Karpas-422 (cell line): ENCODE measurements at regions not wholly inside any gene's neighbourhood (a gene's known extent, or its start where the extent isn't known, plus 50 kb on each side); places are given as distances from the start of the nearest gene placed in this dataset.
"Not testable (repeated sequence)": the region's sequence is repeated elsewhere in the genome, so short reads cannot be mapped to it uniquely, and the experiment has no call there.

Source experiments
- DNase-seq: peaks from one replicate; pipeline ENCODE4 v3.0.0-alpha.2; 2015
- H2AFZ ChIP-seq: fragments of 200-600 bp; sonication (generic); 2 replicates; pipeline ENCODE4 v1.6.1; 2014; ENCODE audit warnings: antibody characterized with exemption, low read length, mixed read lengths
- H3K27ac ChIP-seq: fragments of 200-600 bp; sonication (generic); 2 replicates; pipeline ENCODE4 v1.5.1; 2014; ENCODE audit warnings: mild to moderate bottlenecking, low read length, moderate library complexity
- H3K27me3 ChIP-seq: fragments of 200-600 bp; sonication (generic); 2 replicates; pipeline ENCODE4 v1.6.1; 2014; ENCODE audit warnings: low read length, mixed read lengths
- H3K36me3 ChIP-seq: fragments of 200-600 bp; sonication (generic); 2 replicates; pipeline ENCODE4 v1.6.1; 2014; ENCODE audit warnings: low read length, mixed read lengths; ENCODE audit not compliant: insufficient read depth
- H3K4me1 ChIP-seq: fragments of 200-600 bp; sonication (generic); 2 replicates; pipeline ENCODE4 v1.6.1; 2014; ENCODE audit warnings: mild to moderate bottlenecking, low read length, mixed read lengths
- H3K4me2 ChIP-seq: fragments of 200-600 bp; sonication (generic); 2 replicates; pipeline ENCODE4 v1.6.1; 2014; ENCODE audit warnings: low read length, low read depth, mild to moderate bottlenecking; ENCODE audit not compliant: poor library complexity, severe bottlenecking
- H3K4me3 ChIP-seq: fragments of 200-600 bp; sonication (generic); 2 replicates; pipeline ENCODE4 v1.5.1; 2014; ENCODE audit warnings: mild to moderate bottlenecking, antibody characterized with exemption, low read length, mixed read lengths
- H3K79me2 ChIP-seq: fragments of 200-600 bp; sonication (generic); 2 replicates; pipeline ENCODE4 v1.6.1; 2014; ENCODE audit warnings: mild to moderate bottlenecking, low read length, mixed read lengths
- H3K9ac ChIP-seq: fragments of 200-600 bp; sonication (generic); 2 replicates; pipeline ENCODE4 v1.6.0; 2014; ENCODE audit warnings: low read length
- H3K9me2 ChIP-seq: fragments of 200-600 bp; sonication (generic), shearing (Covaris generic); replicated peaks from 2 replicates; pipeline ENCODE4 v1.6.0; 2014; ENCODE audit warnings: mild to moderate bottlenecking, low read length, moderate library complexity; ENCODE audit not compliant: insufficient read depth
- H3K9me3 ChIP-seq: fragments of 300-700, 200-600 bp; sonication (generic); 2 replicates; pipeline ENCODE4 v1.6.1; 2014; ENCODE audit warnings: low read length, mixed read lengths
- H4K20me1 ChIP-seq: fragments of 200-600 bp; sonication (generic); 2 replicates; pipeline ENCODE4 v1.6.1; 2014; ENCODE audit warnings: mild to moderate bottlenecking, antibody characterized with exemption, low read length, low read depth; ENCODE audit not compliant: insufficient read depth

DNA sequence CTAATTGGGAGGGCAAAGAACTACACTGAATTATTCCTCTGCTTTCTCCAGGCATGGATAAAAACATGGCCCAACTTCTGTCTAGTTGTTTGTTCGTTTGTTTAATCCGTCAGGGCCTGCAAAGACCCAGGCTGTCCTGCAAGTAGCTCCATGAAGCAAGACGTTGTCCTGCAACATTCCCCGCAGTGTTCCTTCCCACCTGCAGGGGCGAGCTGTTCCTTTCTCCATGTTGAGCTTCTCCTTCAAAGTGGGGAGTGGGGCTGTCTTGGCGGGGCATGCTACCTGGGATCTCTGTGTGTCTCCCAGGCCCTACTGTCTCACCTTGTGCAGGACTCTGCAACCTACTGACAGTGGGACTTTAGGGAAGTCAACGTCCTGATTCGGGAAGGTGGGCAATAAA, 264.0 kb upstream of the SMIM21 start:
- no peak overlapping the region for H3K27ac ChIP-seq
- H3K9ac ChIP-seq: no peak overlapping the region
- no peaks in the 10 kb centered on the region for H3K9me3 ChIP-seq
- H3K4me2 ChIP-seq: no peak overlapping the region
- no peaks in the 10 kb centered on the region for H4K20me1 ChIP-seq
- no peaks in the 10 kb centered on the region for H3K79me2 ChIP-seq
- H3K36me3 ChIP-seq: no peaks in the 10 kb centered on the region
- H2AFZ ChIP-seq: no peak overlapping the region
- DNase-seq: no peak
- no peaks in the 10 kb centered on the region for H3K9me2 ChIP-seq
- H3K27me3 ChIP-seq: no peaks in the 10 kb centered on the region
- no peaks in the 10 kb centered on the region for H3K4me1 ChIP-seq
- no peak overlapping the region for H3K4me3 ChIP-seq

- H3K4me3 ChIP-seq, H3K9me3 ChIP-seq, H3K9ac ChIP-seq, H3K27me3 ChIP-seq, DNase-seq, H4K20me1 ChIP-seq, H3K4me1 ChIP-seq, H3K27ac ChIP-seq, H3K79me2 ChIP-seq, H3K36me3 ChIP-seq, H2AFZ ChIP-seq, H3K4me2 ChIP-seq, H3K9me2 ChIP-seq: not testable (repeated sequence)
These were observed 262.8 kb upstream of the SMIM21 start for GRCh38 chr18:75690283-75690682.

DNA sequence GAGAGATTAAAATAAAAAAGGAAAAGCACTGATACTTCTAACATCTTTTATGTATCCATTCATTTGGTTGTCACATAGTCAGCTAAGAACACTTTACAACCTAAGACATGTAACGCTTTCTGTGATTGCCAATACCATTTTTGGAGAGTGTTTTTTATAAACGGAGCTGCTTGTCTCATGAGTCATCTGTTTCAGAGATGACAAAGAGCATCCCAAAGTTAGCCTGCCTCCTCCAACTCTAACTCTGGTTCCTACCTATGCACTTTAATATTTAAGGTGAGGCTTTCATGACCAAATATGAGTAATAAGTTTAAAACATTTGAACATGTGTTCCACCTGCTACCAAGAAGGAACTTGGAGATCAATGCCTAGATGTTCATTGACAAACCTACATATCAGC, 260.1 kb upstream of the SMIM21 start:
- Histone ChIP-seq H2AFZ (no peak overlapping the region), H3K4me2 (no peak overlapping the region), H3K9ac (no peak overlapping the region), H3K9me3 (no peaks in the 10 kb centered on the region), H3K79me2 (no peaks in the 10 kb centered on the region), H3K36me3 (no peaks in the 10 kb centered on the region), H3K4me3 (no peak overlapping the region), H3K27ac (no peak overlapping the region), H3K4me1 (no peaks in the 10 kb centered on the region), H3K9me2 (no peaks in the 10 kb centered on the region), H3K27me3 (no peaks in the 10 kb centered on the region), H4K20me1 (no peaks in the 10 kb centered on the region)
- DNase-seq: no peak

DNA sequence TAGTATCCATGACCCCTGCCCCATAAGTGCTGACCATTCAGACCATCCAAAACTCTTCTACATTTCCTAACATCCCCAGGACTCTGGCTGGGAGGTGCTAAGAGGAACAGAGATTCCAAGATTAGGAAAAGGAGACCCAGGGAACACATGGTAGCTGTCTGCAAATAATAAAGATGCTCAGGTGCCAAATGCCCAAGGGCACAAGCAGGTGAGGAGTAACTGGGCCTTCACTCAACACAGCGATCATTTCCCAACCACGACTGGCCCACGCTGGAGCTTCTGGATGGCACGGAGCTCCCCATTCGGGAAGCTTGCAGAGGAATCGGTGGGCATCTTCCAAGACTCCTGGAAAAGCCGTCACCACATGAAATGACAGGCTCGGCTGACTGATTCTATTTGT, 255.9 kb upstream of the SMIM21 start:
- Histone ChIP-seq H3K4me3 (no peak overlapping the region), H3K36me3 (no peaks in the 10 kb centered on the region), H3K9ac (no peak overlapping the region), H3K27me3 (peaks cover 2% of the 10 kb centered on the region; the same call in 1 of the 2 replicates), H3K9me3 (no peaks in the 10 kb centered on the region), H3K4me2 (no peak overlapping the region), H3K27ac (no peak overlapping the region), H3K79me2 (no peaks in the 10 kb centered on the region), H3K9me2 (no peaks in the 10 kb centered on the region), H2AFZ (no peak overlapping the region), H3K4me1 (no peaks in the 10 kb centered on the region), H4K20me1 (no peaks in the 10 kb centered on the region)
- no peak for DNase-seq

- no peak overlapping the region for H3K27ac ChIP-seq
- H3K4me2 ChIP-seq: no peak overlapping the region
- H4K20me1 ChIP-seq: no peaks in the 10 kb centered on the region
- H3K9me2 ChIP-seq: no peaks in the 10 kb centered on the region
- H2AFZ ChIP-seq: no peak overlapping the region
- peaks cover 2% of the 10 kb centered on the region; the same call in 1 of the 2 replicates for H3K27me3 ChIP-seq
- H3K4me1 ChIP-seq: no peaks in the 10 kb centered on the region
- no peak overlapping the region for H3K4me3 ChIP-seq
- no peak for DNase-seq
- no peaks in the 10 kb centered on the region for H3K79me2 ChIP-seq
- no peaks in the 10 kb centered on the region for H3K9me3 ChIP-seq
- no peaks in the 10 kb centered on the region for H3K36me3 ChIP-seq
- H3K9ac ChIP-seq: no peak overlapping the region
These were observed 254.1 kb upstream of the SMIM21 start for GRCh38 chr18:75681538-75682115.

GRCh38 chr18:75679331-75679730, 251.8 kb upstream of the SMIM21 start:
- H2AFZ ChIP-seq: no peak overlapping the region
- peaks cover 2% of the 10 kb centered on the region for H3K27me3 ChIP-seq
- H3K27ac ChIP-seq: no peak overlapping the region
- H3K9me3 ChIP-seq: no peaks in the 10 kb centered on the region
- no peak for DNase-seq
- no peaks in the 10 kb centered on the region for H3K79me2 ChIP-seq
- H3K4me1 ChIP-seq: no peaks in the 10 kb centered on the region
- H4K20me1 ChIP-seq: no peaks in the 10 kb centered on the region
- no peaks in the 10 kb centered on the region for H3K9me2 ChIP-seq
- no peak overlapping the region for H3K4me3 ChIP-seq
- H3K4me2 ChIP-seq: no peak overlapping the region
- no peak overlapping the region for H3K9ac ChIP-seq
- H3K36me3 ChIP-seq: no peaks in the 10 kb centered on the region

DNA sequence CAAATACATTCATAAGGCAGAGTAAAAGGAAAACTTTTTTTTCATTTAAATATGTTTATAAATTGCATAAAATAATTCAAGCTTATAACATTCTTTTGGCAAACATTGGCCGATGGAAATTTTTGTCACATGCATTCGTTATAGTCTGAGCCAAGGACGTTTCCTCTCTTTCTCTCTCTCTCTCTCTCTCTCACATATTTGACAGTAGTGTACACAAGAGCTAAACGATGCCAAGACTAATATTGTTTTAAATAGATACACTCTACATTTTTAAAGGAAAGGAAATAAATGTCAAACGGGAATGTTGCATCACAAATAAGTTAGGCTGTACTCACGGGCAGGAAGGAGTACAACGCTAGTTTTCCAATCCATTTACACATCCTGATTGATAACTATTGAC, 251.1 kb upstream of the SMIM21 start:
- DNase-seq: no peak
- Histone ChIP-seq H3K4me1 (no peaks in the 10 kb centered on the region), H3K4me2 (no peak overlapping the region), H3K9ac (no peak overlapping the region), H3K79me2 (no peaks in the 10 kb centered on the region), H3K36me3 (no peaks in the 10 kb centered on the region), H3K9me3 (no peaks in the 10 kb centered on the region), H2AFZ (no peak overlapping the region), H3K4me3 (no peak overlapping the region), H3K27ac (no peak overlapping the region), H3K27me3 (peaks cover 2% of the 10 kb centered on the region), H3K9me2 (no peaks in the 10 kb centered on the region), H4K20me1 (no peaks in the 10 kb centered on the region)

DNA sequence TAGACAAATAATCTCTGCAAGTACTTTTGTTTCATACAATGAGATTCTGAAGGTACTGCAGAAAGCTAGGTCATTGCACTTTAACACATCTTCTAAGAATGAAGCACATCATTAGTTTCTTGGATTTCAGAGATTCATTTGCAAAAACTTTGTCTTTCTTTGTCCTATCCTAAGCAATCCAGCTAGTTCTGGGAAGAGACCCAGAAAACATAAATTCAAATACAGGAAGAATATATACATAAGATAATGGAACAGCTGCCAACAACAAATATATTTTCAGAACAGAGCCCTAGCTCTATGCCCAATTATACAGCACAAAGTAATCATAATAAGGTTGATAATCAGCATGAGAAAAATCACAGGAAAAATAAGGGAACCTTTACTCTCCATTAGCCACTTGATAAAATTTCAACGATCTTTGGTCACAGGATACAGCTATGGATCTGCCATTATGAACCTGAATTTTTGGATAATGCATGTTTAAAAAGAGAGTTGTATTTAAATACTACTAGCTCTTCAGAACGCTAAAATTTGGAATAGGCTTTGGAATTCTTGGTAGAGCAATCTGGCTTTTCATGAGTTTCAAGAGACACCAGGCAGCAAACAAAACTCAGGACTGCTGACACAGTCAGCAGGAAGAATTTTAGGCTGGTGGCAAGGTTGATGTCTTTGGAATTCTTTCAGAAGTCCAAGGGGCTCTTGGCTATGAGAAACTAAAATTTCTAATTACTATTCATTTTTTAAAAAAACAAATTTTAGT, 250.4 kb upstream of the SMIM21 start:
- Histone ChIP-seq H3K27me3 (peaks cover 2% of the 10 kb centered on the region), H3K27ac (no peak overlapping the region), H4K20me1 (no peaks in the 10 kb centered on the region), H3K9me2 (no peaks in the 10 kb centered on the region), H3K36me3 (no peaks in the 10 kb centered on the region), H3K4me2 (no peak overlapping the region), H3K4me1 (no peaks in the 10 kb centered on the region), H3K79me2 (no peaks in the 10 kb centered on the region), H3K9me3 (no peaks in the 10 kb centered on the region), H2AFZ (no peak overlapping the region), H3K4me3 (no peak overlapping the region), H3K9ac (no peak overlapping the region)
- DNase-seq: no peak
